HepG2 (cell line): ENCODE measurements at regions not wholly inside any gene's neighbourhood (a gene's known extent, or its start where the extent isn't known, plus 50 kb on each side); places are given as distances from the start of the nearest gene placed in this dataset.

Experiments used
- MTF1 ChIP-seq: sonication (generic); formaldehyde crosslinking; IDR thresholded peaks from 2 replicates; pipeline ENCODE4 v1.5.0; 2020; ENCODE audit warnings: missing genetic modification reagents
- POLR2A ChIP-seq, 2 experiments: IDR thresholded peaks; 2 replicates each; pipeline ENCODE4 v1.6.1; 2011; ENCODE audit warnings: low read depth in 2 of 2, low read length in 2 of 2, mild to moderate bottlenecking in 1 of 2, moderate library complexity in 1 of 2; ENCODE audit not compliant: insufficient read depth in 1 of 2
- RFX1 ChIP-seq: fragments of 450-650 bp; IDR thresholded peaks from 2 replicates; pipeline ENCODE4 v1.6.1; 2017
- SOX6 ChIP-seq, 2 experiments: fragments of 450-650 bp in 1 of 2; sonication (generic) in 1 of 2; formaldehyde crosslinking in 1 of 2; IDR thresholded peaks; 2 replicates each; pipeline versions ENCODE4 v1.4.0 to v1.6.1; 2017 to 2020; ENCODE audit warnings: antibody characterized with exemption in 1 of 2, mild to moderate bottlenecking in 1 of 2, missing genetic modification reagents in 1 of 2
- TCF7 ChIP-seq: sonication (generic); IDR thresholded peaks from 2 replicates; pipeline ENCODE4 v1.6.1; 2016; ENCODE audit warnings: antibody characterized with exemption, low read depth
- ZBTB7A ChIP-seq: sonication (generic); formaldehyde crosslinking; IDR thresholded peaks from 2 replicates; pipeline ENCODE4 v1.8.0; 2022; ENCODE audit warnings: mild to moderate bottlenecking, missing genetic modification reagents
- ZNF253 ChIP-seq: sonication (generic); formaldehyde crosslinking; IDR thresholded peaks from 2 replicates; pipeline ENCODE4 v1.8.0; 2022; ENCODE audit warnings: mild to moderate bottlenecking, missing genetic modification reagents, borderline replicate concordance
- ZNF333 ChIP-seq: sonication (generic); formaldehyde crosslinking; IDR thresholded peaks from 2 replicates; pipeline ENCODE4 v1.4.0; 2020; ENCODE audit warnings: mild to moderate bottlenecking, missing genetic modification reagents, borderline replicate concordance
- ZNF562 ChIP-seq: sonication (generic); formaldehyde crosslinking; IDR thresholded peaks from 2 replicates; pipeline ENCODE4 v1.8.0; 2022; ENCODE audit warnings: missing genetic modification reagents, borderline replicate concordance
- ZNF616 ChIP-seq: sonication (generic); formaldehyde crosslinking; IDR thresholded peaks from 2 replicates; pipeline ENCODE4 v1.5.0; 2020; ENCODE audit warnings: low read depth, mild to moderate bottlenecking, missing genetic modification reagents
- TF ChIP-seq, protein P1 (sequence below): sonication (generic); formaldehyde crosslinking; IDR thresholded peaks from 2 replicates; pipeline ENCODE4 v1.4.0; 2020; ENCODE audit warnings: mild to moderate bottlenecking, missing genetic modification reagents, borderline replicate concordance

DNA sequence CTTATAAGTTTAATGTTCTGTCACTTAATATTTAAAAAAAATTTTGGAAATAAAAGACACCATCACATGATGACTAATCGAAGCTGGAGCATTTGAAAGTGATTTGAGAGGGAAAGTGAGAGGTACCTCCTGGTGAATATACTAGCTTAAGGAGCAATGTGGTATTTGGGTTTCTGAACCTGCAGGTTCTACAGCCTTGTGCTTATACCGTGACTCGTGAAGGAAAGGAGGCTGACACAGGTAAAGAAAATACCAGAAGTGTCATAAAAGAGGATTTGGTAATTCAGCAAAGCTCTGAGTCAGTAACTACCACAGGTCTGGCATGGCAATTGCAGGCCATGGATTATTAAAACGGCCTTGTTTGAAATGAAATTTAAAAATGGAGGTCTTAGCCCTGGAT lies 151.0 kb downstream of the SLC38A4 start (continued):
- TF ChIP-seq TCF7 (no peak), ZNF562 (CRISPR knock-in tag) (no peak), RFX1 (no peak), MTF1 (CRISPR knock-in tag) (no peak), ZNF253 (CRISPR knock-in tag) (no peak), ZBTB7A (CRISPR knock-in tag) (no peak), SOX6 (IDR thresholded peaks at IDR 0.05) (no peak), SOX6 (CRISPR knock-in tag; IDR thresholded peaks at IDR 0.05) (no peak), ZNF333 (CRISPR knock-in tag) (no peak), POLR2A (IDR thresholded peaks at IDR 0.05; ENCODE audit: insufficient read depth in 1 of 2, low read depth in 2 of 2, low read length in 2 of 2) (no peak), ZNF616 (no peak)
- TF ChIP-seq, protein P1, sequence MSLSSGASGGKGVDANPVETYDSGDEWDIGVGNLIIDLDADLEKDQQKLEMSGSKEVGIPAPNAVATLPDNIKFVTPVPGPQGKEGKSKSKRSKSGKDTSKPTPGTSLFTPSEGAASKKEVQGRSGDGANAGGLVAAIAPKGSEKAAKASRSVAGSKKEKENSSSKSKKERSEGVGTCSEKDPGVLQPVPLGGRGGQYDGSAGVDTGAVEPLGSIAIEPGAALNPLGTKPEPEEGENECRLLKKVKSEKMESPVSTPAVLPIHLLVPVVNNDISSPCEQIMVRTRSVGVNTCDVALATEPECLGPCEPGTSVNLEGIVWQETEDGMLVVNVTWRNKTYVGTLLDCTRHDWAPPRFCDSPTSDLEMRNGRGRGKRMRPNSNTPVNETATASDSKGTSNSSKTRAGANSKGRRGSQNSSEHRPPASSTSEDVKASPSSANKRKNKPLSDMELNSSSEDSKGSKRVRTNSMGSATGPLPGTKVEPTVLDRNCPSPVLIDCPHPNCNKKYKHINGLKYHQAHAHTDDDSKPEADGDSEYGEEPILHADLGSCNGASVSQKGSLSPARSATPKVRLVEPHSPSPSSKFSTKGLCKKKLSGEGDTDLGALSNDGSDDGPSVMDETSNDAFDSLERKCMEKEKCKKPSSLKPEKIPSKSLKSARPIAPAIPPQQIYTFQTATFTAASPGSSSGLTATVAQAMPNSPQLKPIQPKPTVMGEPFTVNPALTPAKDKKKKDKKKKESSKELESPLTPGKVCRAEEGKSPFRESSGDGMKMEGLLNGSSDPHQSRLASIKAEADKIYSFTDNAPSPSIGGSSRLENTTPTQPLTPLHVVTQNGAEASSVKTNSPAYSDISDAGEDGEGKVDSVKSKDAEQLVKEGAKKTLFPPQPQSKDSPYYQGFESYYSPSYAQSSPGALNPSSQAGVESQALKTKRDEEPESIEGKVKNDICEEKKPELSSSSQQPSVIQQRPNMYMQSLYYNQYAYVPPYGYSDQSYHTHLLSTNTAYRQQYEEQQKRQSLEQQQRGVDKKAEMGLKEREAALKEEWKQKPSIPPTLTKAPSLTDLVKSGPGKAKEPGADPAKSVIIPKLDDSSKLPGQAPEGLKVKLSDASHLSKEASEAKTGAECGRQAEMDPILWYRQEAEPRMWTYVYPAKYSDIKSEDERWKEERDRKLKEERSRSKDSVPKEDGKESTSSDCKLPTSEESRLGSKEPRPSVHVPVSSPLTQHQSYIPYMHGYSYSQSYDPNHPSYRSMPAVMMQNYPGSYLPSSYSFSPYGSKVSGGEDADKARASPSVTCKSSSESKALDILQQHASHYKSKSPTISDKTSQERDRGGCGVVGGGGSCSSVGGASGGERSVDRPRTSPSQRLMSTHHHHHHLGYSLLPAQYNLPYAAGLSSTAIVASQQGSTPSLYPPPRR, result no peak
